K562 (cell line): ENCODE measurements at regions not wholly inside any gene's neighbourhood (a gene's known extent, or its start where the extent isn't known, plus 50 kb on each side); places are given as distances from the start of the nearest gene placed in this dataset.

Experiments
- EP400 ChIP-seq: fragments of 450-650 bp; IDR thresholded peaks from 2 replicates; pipeline ENCODE4 v1.6.1; 2017; ENCODE audit warnings: antibody characterized with exemption, mild to moderate bottlenecking, moderate library complexity
- ETV6 ChIP-seq, 3 experiments: fragments of 150-350 bp in 1 of 3; sonication (generic) in 1 of 3; formaldehyde crosslinking in 1 of 3; IDR thresholded peaks; 2 replicates each; pipeline versions ENCODE4 v1.6.1 to v1.8.0; 2014 to 2022; ENCODE audit warnings: borderline replicate concordance in 2 of 3, low read depth in 2 of 3, antibody characterized with exemption in 1 of 3, low read length in 1 of 3, mild to moderate bottlenecking in 1 of 3, missing genetic modification reagents in 1 of 3
- FOS ChIP-seq: IDR thresholded peaks from 3 replicates; pipeline ENCODE4 v1.6.1; 2011; ENCODE audit not compliant: insufficient read length; ENCODE audit errors: extremely low read depth
- HDAC1 ChIP-seq, 2 experiments: fragments of 450-650 bp; IDR thresholded peaks; 2 replicates each; pipeline ENCODE4 v1.6.1; 2016 to 2017; ENCODE audit warnings: inconsistent platforms in 1 of 2, mild to moderate bottlenecking in 1 of 2, moderate library complexity in 1 of 2
- JUN ChIP-seq, 2 experiments: sonication (generic) in 1 of 2; formaldehyde crosslinking in 1 of 2; IDR thresholded peaks; 2 replicates each; pipeline versions ENCODE4 v1.6.1 to v1.8.0; 2012 to 2022; ENCODE audit warnings: borderline replicate concordance in 2 of 2, mild to moderate bottlenecking in 2 of 2, improper control_type of control experiment in 1 of 2, low read depth in 1 of 2, low read length in 1 of 2, missing genetic modification reagents in 1 of 2
- KDM1A ChIP-seq, 2 experiments: fragments of 450-650 bp; IDR thresholded peaks; 2 replicates each; pipeline ENCODE4 v1.6.1; 2016; ENCODE audit warnings: mild to moderate bottlenecking in 2 of 2
- RAD51 ChIP-seq: fragments of 450-650 bp; IDR thresholded peaks from 2 replicates; pipeline ENCODE4 v1.7.1; 2016; ENCODE audit warnings: low read depth, mild to moderate bottlenecking, borderline replicate concordance
- RBBP5 ChIP-seq: fragments of 200-600 bp; sonication (generic); IDR thresholded peaks from 2 replicates; pipeline ENCODE4 v1.6.1; 2012; ENCODE audit warnings: borderline replicate concordance, mild to moderate bottlenecking, low read length, control low read depth, inconsistent platforms; ENCODE audit not compliant: insufficient read depth, poor library complexity, severe bottlenecking
- SOX6 ChIP-seq: fragments of 450-650 bp; IDR thresholded peaks from 2 replicates; pipeline ENCODE4 v1.6.1; 2014; ENCODE audit warnings: mild to moderate bottlenecking
- ZKSCAN8 ChIP-seq: fragments of 200-800 bp; sonication (Bioruptor generic); IDR thresholded peaks from 2 replicates; pipeline ENCODE4 v1.6.1; 2016; ENCODE audit warnings: missing genetic modification characterization, missing compliant biosample characterization
- TF ChIP-seq, protein P1 (sequence below), 2 experiments: fragments of 450-650 bp; IDR thresholded peaks; 2 replicates each; pipeline ENCODE4 v1.6.1; 2016; ENCODE audit warnings: mild to moderate bottlenecking in 2 of 2, borderline replicate concordance in 1 of 2, low read depth in 1 of 2, moderate library complexity in 1 of 2

DNA sequence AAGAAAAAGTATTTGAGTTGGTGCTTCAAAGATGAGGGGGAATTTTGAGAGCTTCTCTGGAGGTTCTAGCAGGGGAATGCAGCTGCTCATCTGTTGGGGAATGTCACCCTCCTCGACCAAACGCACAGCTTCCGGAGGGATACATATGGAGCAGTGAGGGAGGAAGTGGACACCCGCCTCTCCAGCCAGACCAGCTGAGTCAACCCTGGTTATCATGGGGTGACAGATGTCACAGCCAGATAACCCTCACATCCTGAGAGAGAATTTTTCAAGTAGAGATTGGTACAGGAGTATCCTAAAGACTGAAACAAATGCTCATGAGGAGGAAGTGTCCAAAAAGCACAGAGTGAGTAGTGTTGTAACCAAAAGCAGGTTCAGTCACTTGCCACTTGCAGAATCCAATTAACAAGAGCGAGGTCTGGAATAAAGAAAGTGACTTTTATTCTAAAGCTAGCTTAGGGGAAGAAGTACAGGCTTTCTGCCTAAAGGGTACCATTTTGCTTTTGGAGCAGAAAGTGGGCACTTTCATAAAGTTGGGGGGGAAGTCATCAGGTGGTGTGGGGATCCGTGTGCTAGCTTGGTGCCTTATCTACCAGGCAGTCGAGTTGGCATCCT lies 395.2 kb downstream of the RAD51AP2 start (continued):
- TF ChIP-seq, protein P1, sequence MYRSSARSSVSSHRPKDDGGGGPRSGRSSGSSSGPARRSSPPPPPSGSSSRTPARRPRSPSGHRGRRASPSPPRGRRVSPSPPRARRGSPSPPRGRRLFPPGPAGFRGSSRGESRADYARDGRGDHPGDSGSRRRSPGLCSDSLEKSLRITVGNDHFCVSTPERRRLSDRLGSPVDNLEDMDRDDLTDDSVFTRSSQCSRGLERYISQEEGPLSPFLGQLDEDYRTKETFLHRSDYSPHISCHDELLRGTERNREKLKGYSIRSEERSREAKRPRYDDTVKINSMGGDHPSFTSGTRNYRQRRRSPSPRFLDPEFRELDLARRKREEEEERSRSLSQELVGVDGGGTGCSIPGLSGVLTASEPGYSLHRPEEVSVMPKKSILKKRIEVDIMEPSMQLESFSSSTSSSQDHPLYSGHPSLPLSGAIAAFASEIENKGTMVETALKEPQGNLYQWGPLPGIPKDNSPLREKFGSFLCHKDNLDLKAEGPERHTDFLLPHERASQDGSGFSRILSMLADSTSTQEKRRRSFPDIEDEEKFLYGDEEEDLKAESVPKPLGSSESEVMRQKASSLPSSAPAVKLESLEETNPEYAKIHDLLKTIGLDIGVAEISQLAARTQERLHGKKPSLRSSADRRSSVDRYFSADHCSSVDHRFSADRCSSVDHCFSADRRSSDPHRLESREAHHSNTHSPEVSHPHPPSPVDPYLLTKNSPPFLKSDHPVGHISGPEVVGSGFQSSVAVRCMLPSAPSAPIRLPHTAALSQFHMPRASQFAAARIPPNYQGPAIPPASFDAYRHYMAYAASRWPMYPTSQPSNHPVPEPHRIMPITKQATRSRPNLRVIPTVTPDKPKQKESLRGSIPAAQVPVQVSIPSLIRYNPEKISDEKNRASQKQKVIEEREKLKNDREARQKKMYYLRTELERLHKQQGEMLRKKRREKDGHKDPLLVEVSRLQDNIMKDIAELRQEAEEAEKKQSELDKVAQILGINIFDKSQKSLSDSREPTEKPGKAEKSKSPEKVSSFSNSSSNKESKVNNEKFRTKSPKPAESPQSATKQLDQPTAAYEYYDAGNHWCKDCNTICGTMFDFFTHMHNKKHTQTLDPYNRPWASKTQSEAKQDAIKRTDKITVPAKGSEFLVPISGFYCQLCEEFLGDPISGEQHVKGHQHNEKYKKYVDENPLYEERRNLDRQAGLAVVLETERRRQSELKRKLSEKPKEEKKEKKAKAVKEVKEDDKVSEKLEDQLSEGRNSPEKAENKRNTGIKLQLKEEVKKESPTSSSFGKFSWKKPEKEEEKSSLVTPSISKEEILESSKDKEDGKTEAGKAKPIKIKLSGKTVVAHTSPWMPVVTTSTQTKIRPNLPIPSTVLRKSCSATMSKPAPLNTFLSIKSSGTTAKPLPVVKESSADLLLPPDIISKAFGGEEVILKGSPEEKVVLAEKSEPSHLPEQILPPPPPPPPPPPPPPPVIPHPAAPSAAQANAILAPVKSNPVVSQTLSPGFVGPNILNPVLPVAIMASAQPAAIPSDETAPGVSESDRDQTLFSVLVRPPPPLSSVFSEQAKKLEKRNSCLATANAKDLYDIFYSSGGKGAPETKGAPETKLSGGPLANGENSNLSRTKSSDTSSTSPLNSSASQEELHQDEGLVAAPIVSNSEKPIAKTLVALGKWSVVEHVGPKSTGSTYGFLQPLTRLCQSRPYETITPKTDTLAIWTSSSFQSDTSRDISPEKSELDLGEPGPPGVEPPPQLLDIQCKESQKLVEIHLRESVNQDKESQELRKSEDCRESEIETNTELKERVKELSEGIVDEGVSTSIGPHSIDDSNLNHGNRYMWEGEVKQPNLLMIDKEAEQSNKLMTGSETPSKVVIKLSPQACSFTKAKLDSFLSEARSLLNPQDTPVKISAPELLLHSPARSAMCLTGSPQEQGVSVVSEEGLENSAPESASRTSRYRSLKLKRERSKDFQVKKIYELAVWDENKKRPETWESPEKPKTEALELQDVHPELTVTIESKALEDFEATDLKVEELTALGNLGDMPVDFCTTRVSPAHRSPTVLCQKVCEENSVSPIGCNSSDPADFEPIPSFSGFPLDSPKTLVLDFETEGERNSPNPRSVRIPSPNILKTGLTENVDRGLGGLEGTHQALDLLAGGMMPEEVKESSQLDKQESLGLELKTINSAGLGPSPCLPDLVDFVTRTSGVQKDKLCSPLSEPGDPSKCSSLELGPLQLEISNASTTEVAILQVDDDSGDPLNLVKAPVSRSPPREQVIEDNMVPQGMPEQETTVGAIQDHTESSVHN (IDR thresholded peaks at IDR 0.05; ENCODE audit: borderline replicate concordance in 1 of 2, low read depth in 1 of 2): 0 out of 4 replicates have a peak, but pooled peaks of 1 of the 2 experiments have one; percentile 52
- TF ChIP-seq RAD51 (no peak), ETV6 (IDR thresholded peaks at IDR 0.05; ENCODE audit: borderline replicate concordance in 1 of 2, low read depth in 2 of 2, low read length in 1 of 2) (peak in 1 of 2 experiments; percentile 74; a peak in 1 of 4 replicates), ETV6 (CRISPR knock-in tag; IDR thresholded peaks at IDR 0.05; ENCODE audit: borderline replicate concordance) (no peak), KDM1A (IDR thresholded peaks at IDR 0.05) (peak; percentile 80 to 84), RBBP5 (no peak), ZKSCAN8 (CRISPR knock-in tag) (no peak), FOS (peak; percentile 31), SOX6 (peak; percentile 90), HDAC1 (IDR thresholded peaks at IDR 0.05) (peak in 1 of 2 experiments; percentile 60; a peak in 2 of 4 replicates), EP400 (0 out of 2 replicates have a peak, but pooled peaks have one; percentile 21), JUN (IDR thresholded peaks at IDR 0.05; ENCODE audit: borderline replicate concordance, low read depth, low read length) (peak; percentile 84), JUN (CRISPR knock-in tag; IDR thresholded peaks at IDR 0.05; ENCODE audit: borderline replicate concordance) (no peak)
